Hepatocyte (in vitro differentiated cells): ENCODE measurements at regions not wholly inside any gene's neighbourhood (a gene's known extent, or its start where the extent isn't known, plus 50 kb on each side); places are given as distances from the start of the nearest gene placed in this dataset.

ENCODE experiments used
- DNase-seq: peaks from one replicate; pipeline ENCODE4 v3.0.0-alpha.2; 2016; ENCODE audit warnings: low spot score
- H2AFZ ChIP-seq: fragments of 200-600 bp; sonication (generic); 2 replicates; pipeline ENCODE4 v1.6.0; 2016; ENCODE audit warnings: antibody characterized with exemption, mild to moderate bottlenecking
- H3K27ac ChIP-seq: fragments of 200-600 bp; sonication (generic); 2 replicates; pipeline ENCODE4 v1.5.1; 2016; ENCODE audit warnings: mild to moderate bottlenecking
- H3K27me3 ChIP-seq: fragments of 200-600 bp; sonication (generic); 2 replicates; pipeline ENCODE4 v1.6.1; 2016
- H3K36me3 ChIP-seq: fragments of 200-600 bp; sonication (generic); replicated peaks from 2 replicates; pipeline ENCODE4 v1.5.1; 2016; ENCODE audit warnings: low read depth; ENCODE audit not compliant: insufficient read depth
- H3K4me1 ChIP-seq: fragments of 200-600 bp; sonication (generic); 2 replicates; pipeline ENCODE4 v1.5.1; 2016; ENCODE audit warnings: mild to moderate bottlenecking, moderate library complexity; ENCODE audit not compliant: insufficient read depth
- H3K4me2 ChIP-seq: fragments of 200-600 bp; sonication (generic); 2 replicates; pipeline ENCODE4 v1.6.0; 2016
- H3K4me3 ChIP-seq: fragments of 200-600 bp; sonication (generic); 2 replicates; pipeline ENCODE4 v1.5.1; 2016; ENCODE audit warnings: mild to moderate bottlenecking
- H3K79me2 ChIP-seq: fragments of 200-600 bp; sonication (generic); 2 replicates; pipeline ENCODE4 v1.6.0; 2017; ENCODE audit warnings: mild to moderate bottlenecking
- H3K9me2 ChIP-seq: fragments of 200-600 bp; sonication (generic); replicated peaks from 2 replicates; pipeline ENCODE4 v1.6.0; 2017; ENCODE audit warnings: mild to moderate bottlenecking; ENCODE audit not compliant: insufficient read depth
- H3K9me3 ChIP-seq: fragments of 200-600 bp; sonication (generic); 2 replicates; pipeline ENCODE4 v1.5.1; 2016; ENCODE audit warnings: low read depth, mild to moderate bottlenecking
- H4K20me1 ChIP-seq: fragments of 200-600 bp; sonication (generic); 2 replicates; pipeline ENCODE4 v1.6.0; 2016; ENCODE audit warnings: mild to moderate bottlenecking; ENCODE audit not compliant: insufficient read depth, poor library complexity, severe bottlenecking
- CTCF ChIP-seq: fragments of 200-600 bp; sonication (generic); IDR thresholded peaks from 2 replicates; pipeline ENCODE4 v1.5.1; 2016; ENCODE audit warnings: antibody characterized with exemption, mild to moderate bottlenecking; ENCODE audit not compliant: poor library complexity
- EZH2 ChIP-seq: fragments of 200-600 bp; sonication (generic); IDR thresholded peaks from 2 replicates; pipeline ENCODE4 v1.6.1; 2016; ENCODE audit warnings: antibody characterized with exemption, mild to moderate bottlenecking, borderline replicate concordance
- EZH2phosphoT487 ChIP-seq: fragments of 200-600 bp; sonication (generic); IDR thresholded peaks from one replicate; pipeline ENCODE4 v1.6.1; 2018; ENCODE audit warnings: antibody characterized with exemption, mild to moderate bottlenecking, low read depth, moderate library complexity; ENCODE audit not compliant: unreplicated experiment, severe bottlenecking
- WGBS: methylation state at CpG from one replicate; pipeline ENCODE4 v1.1.6; 2016; ENCODE audit warnings: low lambda C conversion rate; ENCODE audit errors: missing lambda C conversion rate; 5-methylcytosine and 5-hydroxymethylcytosine counted together

GRCh38 chr14:53571641-53572328, 384.8 kb downstream of the BMP4 start:
- DNase-seq = peak; percentile 28
- H3K9me2 ChIP-seq = no peaks in the 10 kb centered on the region
- H3K27me3 ChIP-seq = no peaks in the 10 kb centered on the region
- TF ChIP-seq CTCF (peak; percentile 1), EZH2 (no peak)
- H3K79me2 ChIP-seq = no peaks in the 10 kb centered on the region
- H4K20me1 ChIP-seq = no peaks in the 10 kb centered on the region
- H3K36me3 ChIP-seq = no peaks in the 10 kb centered on the region
- no peak overlapping the region for H3K4me3 ChIP-seq
- H2AFZ ChIP-seq = no peak overlapping the region
- no peaks in the 10 kb centered on the region for H3K9me3 ChIP-seq
- H3K4me1 ChIP-seq = peaks cover 3% of the 10 kb centered on the region
- 44% methylated on average over 5 of the region's 5 CpGs for WGBS
- H3K4me2 ChIP-seq = peak overlapping the region; percentile 41
- H3K27ac ChIP-seq = peak overlapping the region; percentile 43

- no peaks in the 10 kb centered on the region for H3K36me3 ChIP-seq
- H4K20me1 ChIP-seq = no peaks in the 10 kb centered on the region
- H3K9me3 ChIP-seq = no peaks in the 10 kb centered on the region
- H3K9me2 ChIP-seq = no peaks in the 10 kb centered on the region
- peak overlapping the region; percentile 43 for H3K27ac ChIP-seq
- H3K79me2 ChIP-seq = no peaks in the 10 kb centered on the region
- no peak for DNase-seq
- H3K4me1 ChIP-seq = peaks cover 3% of the 10 kb centered on the region
- H3K4me2 ChIP-seq = no peak overlapping the region
- no peak overlapping the region for H3K4me3 ChIP-seq
- H2AFZ ChIP-seq = no peak overlapping the region
- no peaks in the 10 kb centered on the region for H3K27me3 ChIP-seq
- WGBS = 67% methylated on average over 9 of the region's 9 CpGs
- TF ChIP-seq EZH2phosphoT487 = no peak
- TF ChIP-seq EZH2 = no peak
- no peak for TF ChIP-seq CTCF
These were observed 385.9 kb downstream of the BMP4 start for GRCh38 chr14:53570411-53571387.

- Histone ChIP-seq H3K9me3 (no peaks in the 10 kb centered on the region), H3K4me2 (no peak overlapping the region), H3K4me1 (peaks cover 3% of the 10 kb centered on the region), H3K9me2 (no peaks in the 10 kb centered on the region), H3K36me3 (no peaks in the 10 kb centered on the region), H2AFZ (no peak overlapping the region), H3K4me3 (no peak overlapping the region), H3K79me2 (no peaks in the 10 kb centered on the region), H3K27ac (no peak overlapping the region), H3K27me3 (no peaks in the 10 kb centered on the region), H4K20me1 (no peaks in the 10 kb centered on the region)
- no peak for DNase-seq
- 54% methylated on average over 2 of the region's 2 CpGs for WGBS
- no peak for TF ChIP-seq EZH2
- TF ChIP-seq EZH2phosphoT487 = no peak
- TF ChIP-seq CTCF = no peak
These were observed 387.2 kb downstream of the BMP4 start for GRCh38 chr14:53569446-53569845.
